ENCODE measurements at regions not wholly inside any gene's neighbourhood (a gene's known extent, or its start where the extent isn't known, plus 50 kb on each side); places are given as distances from the start of the nearest gene placed in this dataset.
"Not testable (repeated sequence)": the region's sequence is repeated elsewhere in the genome, so short reads cannot be mapped to it uniquely, and the experiment has no call there.

- H3K27me3 ChIP-seq (replicated peaks in 1 of 4; ENCODE audit: control extremely low read depth in 1 of 4, control insufficient read depth in 3 of 4, insufficient read depth in 4 of 4, low read length in 3 of 4) = no peaks in the 10 kb centered on the region
- H4K20me1 ChIP-seq (ENCODE audit: control insufficient read depth, insufficient read depth, low read length, poor library complexity, severe bottlenecking) = no peaks in the 10 kb centered on the region
- intact Hi-C loops (cut with micrococcal nuclease) = no loop called here
- POLR2A ChIA-PET = no interaction called here
- H3K9me3 ChIP-seq (ENCODE audit: control extremely low read depth in 1 of 3, control insufficient read depth in 2 of 3, insufficient read depth in 1 of 3, low read length in 2 of 3) = no peaks in the 10 kb centered on the region
- H3K4me1 ChIP-seq (ENCODE audit: control insufficient read depth in 2 of 2, insufficient read depth in 2 of 2, low read length in 2 of 2) = no peaks in the 10 kb centered on the region
- TF ChIP-seq CTCF (IDR thresholded peaks at IDR 0.05) (no peak), EZH2 (IDR thresholded peaks at IDR 0.05; ENCODE audit: borderline replicate concordance, insufficient read depth, low read depth, low read length, poor library complexity, severe bottlenecking) (no peak)
- no peak overlapping the region for H3K4me2 ChIP-seq (replicated peaks; ENCODE audit: low read depth, low read length, poor library complexity, severe bottlenecking)
- Mint-ChIP-seq H3K27ac (no peak overlapping the region), H3K4me1 (no peaks in the 10 kb centered on the region), H3K4me3 (no peak overlapping the region), H3K9me3 (ENCODE audit: insufficient read depth) (no peaks in the 10 kb centered on the region), H3K27me3 (no peaks in the 10 kb centered on the region)
- H3K4me3 ChIP-seq (ENCODE audit: control extremely low read depth in 1 of 5, extremely low read depth in 1 of 5, insufficient read depth in 1 of 5, low read depth in 2 of 5, low read length in 4 of 5) = no peak overlapping the region
- no peaks in the 10 kb centered on the region for H3K79me2 ChIP-seq (ENCODE audit: control insufficient read depth, insufficient read depth, low read length)
- H3K36me3 ChIP-seq (replicated peaks in 1 of 2; ENCODE audit: control extremely low read depth in 1 of 2, control insufficient read depth in 1 of 2, extremely low read depth in 1 of 2, insufficient read depth in 2 of 2, low read length in 1 of 2) = no peaks in the 10 kb centered on the region
- no peak overlapping the region for H3K9ac ChIP-seq (ENCODE audit: low read length)
- CTCF ChIA-PET = interaction anchor here (0.7 kb wide), 1 partner anchor 1527 kb away, joined by 3 read pairs; no protein-coding TSS in a partner anchor
- DNase-seq (no peak), ATAC-seq (ENCODE audit: low read depth) (no peak)
- H3K27ac ChIP-seq (ENCODE audit: low read length in 2 of 2) = no peak overlapping the region
- no peak overlapping the region for H2AFZ ChIP-seq (ENCODE audit: insufficient read depth, low read depth, low read length, poor library complexity, severe bottlenecking)
Measured at GRCh38 chr17:71029246-71029645, 859.9 kb downstream of the KCNJ2 start.

- H3K27ac ChIP-seq (ENCODE audit: low read length in 2 of 2); intact Hi-C loops (cut with micrococcal nuclease); H3K79me2 ChIP-seq (ENCODE audit: control insufficient read depth, insufficient read depth, low read length); H3K4me1 Mint-ChIP-seq; CTCF ChIA-PET; H3K4me3 ChIP-seq (ENCODE audit: control extremely low read depth in 1 of 5, extremely low read depth in 1 of 5, insufficient read depth in 1 of 5, low read depth in 2 of 5, low read length in 4 of 5); H2AFZ ChIP-seq (ENCODE audit: insufficient read depth, low read depth, low read length, poor library complexity, severe bottlenecking); H3K9ac ChIP-seq (ENCODE audit: low read length); H3K27me3 Mint-ChIP-seq; H3K4me2 ChIP-seq (replicated peaks; ENCODE audit: low read depth, low read length, poor library complexity, severe bottlenecking); H3K4me1 ChIP-seq (ENCODE audit: control insufficient read depth in 2 of 2, insufficient read depth in 2 of 2, low read length in 2 of 2); DNase-seq; H4K20me1 ChIP-seq (ENCODE audit: control insufficient read depth, insufficient read depth, low read length, poor library complexity, severe bottlenecking); ATAC-seq (ENCODE audit: low read depth); POLR2A ChIA-PET; H3K27ac Mint-ChIP-seq; H3K9me3 ChIP-seq (ENCODE audit: control extremely low read depth in 1 of 3, control insufficient read depth in 2 of 3, insufficient read depth in 1 of 3, low read length in 2 of 3); H3K36me3 ChIP-seq (replicated peaks in 1 of 2; ENCODE audit: control extremely low read depth in 1 of 2, control insufficient read depth in 1 of 2, extremely low read depth in 1 of 2, insufficient read depth in 2 of 2, low read length in 1 of 2); H3K27me3 ChIP-seq (replicated peaks in 1 of 4; ENCODE audit: control extremely low read depth in 1 of 4, control insufficient read depth in 3 of 4, insufficient read depth in 4 of 4, low read length in 3 of 4); H3K4me3 Mint-ChIP-seq; H3K9me3 Mint-ChIP-seq (ENCODE audit: insufficient read depth): not testable (repeated sequence)
- WGBS (ENCODE audit: insufficient coverage) = no CpG with 5 or more reads among the region's 2 CpGs
Measured at GRCh38 chr17:71031286-71031685, 862.0 kb downstream of the KCNJ2 start.

Measured in B cell (primary cell).